ENCODE measurements at regions not wholly inside any gene's neighbourhood (a gene's known extent, or its start where the extent isn't known, plus 50 kb on each side); places are given as distances from the start of the nearest gene placed in this dataset.

GRCh38 chr11:122062763-122063162 lies 53.3 kb downstream of the BLID start:
- Histone ChIP-seq H3K4me3 (ENCODE audit: insufficient read depth, low read depth, low read length) (no peak overlapping the region), H3K27me3 (ENCODE audit: control insufficient read depth, insufficient read depth, low read length) (no peaks in the 10 kb centered on the region), H3K36me3 (replicated peaks; ENCODE audit: control insufficient read depth, insufficient read depth, low read length) (no peaks in the 10 kb centered on the region)
- no peak for DNase-seq

- Histone ChIP-seq H3K27me3 (ENCODE audit: control insufficient read depth, insufficient read depth, low read length) (no peaks in the 10 kb centered on the region), H3K36me3 (replicated peaks; ENCODE audit: control insufficient read depth, insufficient read depth, low read length) (no peaks in the 10 kb centered on the region), H3K4me3 (ENCODE audit: insufficient read depth, low read depth, low read length) (no peak overlapping the region)
- no peak for DNase-seq
Observed at GRCh38 chr11:122059565-122059964, 56.5 kb downstream of the BLID start.

- no peak overlapping the region for H3K4me3 ChIP-seq (ENCODE audit: insufficient read depth, low read depth, low read length)
- H3K36me3 ChIP-seq (replicated peaks; ENCODE audit: control insufficient read depth, insufficient read depth, low read length) = no peaks in the 10 kb centered on the region
- no peak for DNase-seq
- H3K27me3 ChIP-seq (ENCODE audit: control insufficient read depth, insufficient read depth, low read length) = no peaks in the 10 kb centered on the region
Observed at GRCh38 chr11:122050021-122050690, 65.9 kb downstream of the BLID start.

- Histone ChIP-seq H3K36me3 (replicated peaks; ENCODE audit: control insufficient read depth, insufficient read depth, low read length) (no peaks in the 10 kb centered on the region), H3K27me3 (ENCODE audit: control insufficient read depth, insufficient read depth, low read length) (no peaks in the 10 kb centered on the region), H3K4me3 (ENCODE audit: insufficient read depth, low read depth, low read length) (no peak overlapping the region)
- no peak for DNase-seq
Observed at GRCh38 chr11:122048401-122048800, 67.6 kb downstream of the BLID start.

- no peak for DNase-seq
- no peak overlapping the region for H3K4me3 ChIP-seq (ENCODE audit: insufficient read depth, low read depth, low read length)
Observed at GRCh38 chr11:122046846-122047245, 69.2 kb downstream of the BLID start.

GRCh38 chr11:122046438-122046837 lies 69.6 kb downstream of the BLID start:
- H3K27me3 ChIP-seq (ENCODE audit: control insufficient read depth, insufficient read depth, low read length) = no peaks in the 10 kb centered on the region
- no peak for DNase-seq
- no peaks in the 10 kb centered on the region for H3K36me3 ChIP-seq (replicated peaks; ENCODE audit: control insufficient read depth, insufficient read depth, low read length)
- H3K4me3 ChIP-seq (ENCODE audit: insufficient read depth, low read depth, low read length) = no peak overlapping the region

More at GRCh38 chr11:122046846-122047245, 69.2 kb downstream of the BLID start:
- no peaks in the 10 kb centered on the region for H3K36me3 ChIP-seq (replicated peaks; ENCODE audit: control insufficient read depth, insufficient read depth, low read length)
- no peaks in the 10 kb centered on the region for H3K27me3 ChIP-seq (ENCODE audit: control insufficient read depth, insufficient read depth, low read length)

GRCh38 chr11:122045181-122045586 lies 70.8 kb downstream of the BLID start:
- no peaks in the 10 kb centered on the region for H3K36me3 ChIP-seq (replicated peaks; ENCODE audit: control insufficient read depth, insufficient read depth, low read length)
- H3K4me3 ChIP-seq (ENCODE audit: insufficient read depth, low read depth, low read length) = no peak overlapping the region
- DNase-seq = no peak
- no peaks in the 10 kb centered on the region for H3K27me3 ChIP-seq (ENCODE audit: control insufficient read depth, insufficient read depth, low read length)

- no peak overlapping the region for H3K4me3 ChIP-seq (ENCODE audit: insufficient read depth, low read depth, low read length)
- H3K36me3 ChIP-seq (replicated peaks; ENCODE audit: control insufficient read depth, insufficient read depth, low read length) = no peaks in the 10 kb centered on the region
- DNase-seq = no peak
- H3K27me3 ChIP-seq (ENCODE audit: control insufficient read depth, insufficient read depth, low read length) = no peaks in the 10 kb centered on the region
Observed at GRCh38 chr11:122044086-122044485, 71.9 kb downstream of the BLID start.

GRCh38 chr11:122042981-122043380 lies 73.0 kb downstream of the BLID start:
- DNase-seq = no peak
- H3K27me3 ChIP-seq (ENCODE audit: control insufficient read depth, insufficient read depth, low read length) = no peaks in the 10 kb centered on the region
- H3K4me3 ChIP-seq (ENCODE audit: insufficient read depth, low read depth, low read length) = no peak overlapping the region
- no peaks in the 10 kb centered on the region for H3K36me3 ChIP-seq (replicated peaks; ENCODE audit: control insufficient read depth, insufficient read depth, low read length)

- H3K4me3 ChIP-seq (ENCODE audit: insufficient read depth, low read depth, low read length) = no peak overlapping the region
- no peaks in the 10 kb centered on the region for H3K27me3 ChIP-seq (ENCODE audit: control insufficient read depth, insufficient read depth, low read length)
- no peaks in the 10 kb centered on the region for H3K36me3 ChIP-seq (replicated peaks; ENCODE audit: control insufficient read depth, insufficient read depth, low read length)
- DNase-seq = no peak
Observed at GRCh38 chr11:122040464-122040863, 75.6 kb downstream of the BLID start.

- DNase-seq = peak; percentile 3
- Histone ChIP-seq H3K27me3 (ENCODE audit: control insufficient read depth, insufficient read depth, low read length) (no peaks in the 10 kb centered on the region), H3K4me3 (ENCODE audit: insufficient read depth, low read depth, low read length) (no peak overlapping the region), H3K36me3 (replicated peaks; ENCODE audit: control insufficient read depth, insufficient read depth, low read length) (no peaks in the 10 kb centered on the region)
Observed at GRCh38 chr11:122038543-122038942, 77.5 kb downstream of the BLID start.

- no peak overlapping the region for H3K4me3 ChIP-seq (ENCODE audit: insufficient read depth, low read depth, low read length)
- no peaks in the 10 kb centered on the region for H3K36me3 ChIP-seq (replicated peaks; ENCODE audit: control insufficient read depth, insufficient read depth, low read length)
- H3K27me3 ChIP-seq (ENCODE audit: control insufficient read depth, insufficient read depth, low read length) = no peaks in the 10 kb centered on the region
- no peak for DNase-seq
Observed at GRCh38 chr11:122037911-122038310, 78.1 kb downstream of the BLID start.

- H3K4me3 ChIP-seq (ENCODE audit: insufficient read depth, low read depth, low read length) = no peak overlapping the region
- no peaks in the 10 kb centered on the region for H3K36me3 ChIP-seq (replicated peaks; ENCODE audit: control insufficient read depth, insufficient read depth, low read length)
- no peak for DNase-seq
- H3K27me3 ChIP-seq (ENCODE audit: control insufficient read depth, insufficient read depth, low read length) = no peaks in the 10 kb centered on the region
Observed at GRCh38 chr11:122036493-122036892, 79.5 kb downstream of the BLID start.

- H3K36me3 ChIP-seq (replicated peaks; ENCODE audit: control insufficient read depth, insufficient read depth, low read length) = no peaks in the 10 kb centered on the region
- DNase-seq = no peak
- H3K4me3 ChIP-seq (ENCODE audit: insufficient read depth, low read depth, low read length) = no peak overlapping the region
- no peaks in the 10 kb centered on the region for H3K27me3 ChIP-seq (ENCODE audit: control insufficient read depth, insufficient read depth, low read length)
Observed at GRCh38 chr11:122036018-122036417, 80.0 kb downstream of the BLID start.

- Histone ChIP-seq H3K27me3 (ENCODE audit: control insufficient read depth, insufficient read depth, low read length) (no peaks in the 10 kb centered on the region), H3K36me3 (replicated peaks; ENCODE audit: control insufficient read depth, insufficient read depth, low read length) (no peaks in the 10 kb centered on the region), H3K4me3 (ENCODE audit: insufficient read depth, low read depth, low read length) (no peak overlapping the region)
- DNase-seq = no peak
Observed at GRCh38 chr11:122033631-122034030, 82.4 kb downstream of the BLID start.

- Histone ChIP-seq H3K27me3 (ENCODE audit: control insufficient read depth, insufficient read depth, low read length) (no peaks in the 10 kb centered on the region), H3K36me3 (replicated peaks; ENCODE audit: control insufficient read depth, insufficient read depth, low read length) (no peaks in the 10 kb centered on the region), H3K4me3 (ENCODE audit: insufficient read depth, low read depth, low read length) (no peak overlapping the region)
- no peak for DNase-seq
Observed at GRCh38 chr11:122033193-122033592, 82.8 kb downstream of the BLID start.
